Iris pigment epithelial cell (primary cell): ENCODE measurements at regions not wholly inside any gene's neighbourhood (a gene's known extent, or its start where the extent isn't known, plus 50 kb on each side); places are given as distances from the start of the nearest gene placed in this dataset.
A peak's percentile ranks its signal among the peaks of the same experiment; 100 is the strongest.

Source experiments
- DNase-seq: peaks from one replicate; pipeline ENCODE4 v3.0.0-alpha.2; 2011; ENCODE audit warnings: low read depth

GRCh38 chr17:14481664-14482063 lies 180.8 kb downstream of the HS3ST3B1 start:
- DNase-seq, result no peak

- no peak for DNase-seq
These were observed 173.7 kb downstream of the HS3ST3B1 start for GRCh38 chr17:14474591-14474990.

- DNase-seq, result peak; percentile 85
These were observed 170.2 kb downstream of the HS3ST3B1 start for GRCh38 chr17:14471052-14471451.

GRCh38 chr17:14470417-14470816 lies 169.5 kb downstream of the HS3ST3B1 start:
- DNase-seq, result no peak

GRCh38 chr17:14469971-14470370 lies 169.1 kb downstream of the HS3ST3B1 start:
- no peak for DNase-seq

GRCh38 chr17:14468858-14469257 lies 168.0 kb downstream of the HS3ST3B1 start:
- no peak for DNase-seq

- no peak for DNase-seq
These were observed 160.3 kb downstream of the HS3ST3B1 start for GRCh38 chr17:14461227-14461548.

GRCh38 chr17:14460516-14461226 lies 159.8 kb downstream of the HS3ST3B1 start:
- no peak for DNase-seq

GRCh38 chr17:14459955-14460354 lies 159.1 kb downstream of the HS3ST3B1 start:
- no peak for DNase-seq

GRCh38 chr17:14458724-14459123 lies 157.8 kb downstream of the HS3ST3B1 start:
- DNase-seq, result no peak

- no peak for DNase-seq
These were observed 153.9 kb downstream of the HS3ST3B1 start for GRCh38 chr17:14454746-14455145.

GRCh38 chr17:14452856-14453255 lies 152.0 kb downstream of the HS3ST3B1 start:
- DNase-seq, result no peak

GRCh38 chr17:14451729-14452191 lies 150.9 kb downstream of the HS3ST3B1 start:
- DNase-seq, result no peak

- DNase-seq, result no peak
These were observed 147.9 kb downstream of the HS3ST3B1 start for GRCh38 chr17:14448818-14449217.

GRCh38 chr17:14446825-14447224 lies 145.9 kb downstream of the HS3ST3B1 start:
- no peak for DNase-seq

GRCh38 chr17:14444915-14445314 lies 144.0 kb downstream of the HS3ST3B1 start:
- no peak for DNase-seq

GRCh38 chr17:14442798-14443528 lies 142.1 kb downstream of the HS3ST3B1 start:
- DNase-seq, result peak; percentile 25

- no peak for DNase-seq
These were observed 136.3 kb downstream of the HS3ST3B1 start for GRCh38 chr17:14437176-14437575.

GRCh38 chr17:14436266-14436665 lies 135.4 kb downstream of the HS3ST3B1 start:
- DNase-seq, result no peak

- no peak for DNase-seq
These were observed 133.6 kb downstream of the HS3ST3B1 start for GRCh38 chr17:14434506-14434905.

- no peak for DNase-seq
These were observed 131.2 kb downstream of the HS3ST3B1 start for GRCh38 chr17:14432079-14432478.

- DNase-seq, result no peak
These were observed 128.2 kb downstream of the HS3ST3B1 start for GRCh38 chr17:14429084-14429483.

- no peak for DNase-seq
These were observed 127.8 kb downstream of the HS3ST3B1 start for GRCh38 chr17:14428648-14429029.
